Activated CD4-positive, alpha-beta memory T cell treated with anti-CD3 and anti-CD28 coated beads, Interleukin-2, amount 10 ng/mL, durations not matched to agents 7 days and 5 days (primary cell): ENCODE measurements at regions not wholly inside any gene's neighbourhood (a gene's known extent, or its start where the extent isn't known, plus 50 kb on each side); places are given as distances from the start of the nearest gene placed in this dataset.
"Not testable (repeated sequence)": the region's sequence is repeated elsewhere in the genome, so short reads cannot be mapped to it uniquely, and the experiment has no call there.

Experiments used
- CTCF ChIA-PET: fragments of 350-600 bp; sonication (Branson Sonifier 250); formaldehyde crosslinking; loops from one replicate; lab custom pipeline; 2021; ENCODE audit warnings: antibody characterized with exemption, inconsistent platforms; lab: Charles Lee
- POLR2A ChIA-PET: fragments of 350-600 bp; sonication (Branson Sonifier 250); formaldehyde crosslinking; loops from one replicate; lab custom pipeline; 2021; ENCODE audit warnings: antibody characterized with exemption; lab: Charles Lee
- DNase-seq: peaks from one replicate; pipeline ENCODE4 v3.0.0-alpha.2; 2020
- H3K27ac Mint-ChIP-seq: one replicate; pipeline ENCODE4 v1.8.0; 2021; ENCODE audit warnings: mild to moderate bottlenecking, mixed read lengths
- H3K27me3 Mint-ChIP-seq: one replicate; pipeline ENCODE4 v1.8.0; 2021; ENCODE audit warnings: mixed read lengths
- H3K36me3 Mint-ChIP-seq: one replicate; pipeline ENCODE4 v1.8.0; 2021; ENCODE audit warnings: low read depth, mixed read lengths
- H3K4me1 Mint-ChIP-seq: one replicate; pipeline ENCODE4 v1.8.0; 2021; ENCODE audit warnings: mixed read lengths
- H3K4me3 Mint-ChIP-seq: one replicate; pipeline ENCODE4 v1.8.0; 2021; ENCODE audit warnings: mild to moderate bottlenecking, mixed read lengths
- H3K9me3 Mint-ChIP-seq: one replicate; pipeline ENCODE4 v1.8.0; 2021; ENCODE audit warnings: mixed read lengths

DNA sequence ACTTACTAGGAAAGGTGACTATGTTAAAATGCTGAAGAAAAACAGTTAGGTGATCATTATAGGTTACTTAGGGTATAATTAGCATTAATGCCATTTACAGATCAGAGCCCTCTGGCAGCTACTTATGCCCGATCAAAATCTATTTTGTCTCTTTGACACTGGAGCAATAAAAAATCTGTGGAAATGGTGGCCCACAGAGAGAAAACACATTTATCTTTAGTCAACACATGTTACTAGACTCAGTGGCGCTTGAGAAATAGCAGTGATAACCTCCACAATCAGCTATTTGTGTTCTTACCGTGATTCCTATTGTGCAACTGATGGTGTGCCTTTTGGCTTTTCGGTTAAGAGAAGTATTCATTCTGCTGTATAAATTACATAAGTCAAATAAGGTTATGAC, 1519.6 kb downstream of the PCDH9 start:
- CTCF ChIA-PET, result no interaction called here
- Mint-ChIP-seq H3K36me3 (no peaks in the 10 kb centered on the region), H3K4me3 (no peak overlapping the region), H3K4me1 (no peaks in the 10 kb centered on the region), H3K27me3 (no peaks in the 10 kb centered on the region), H3K27ac (no peak overlapping the region), H3K9me3 (peaks cover 2% of the 10 kb centered on the region)
- no peak for DNase-seq
- POLR2A ChIA-PET, result no interaction called here

DNA sequence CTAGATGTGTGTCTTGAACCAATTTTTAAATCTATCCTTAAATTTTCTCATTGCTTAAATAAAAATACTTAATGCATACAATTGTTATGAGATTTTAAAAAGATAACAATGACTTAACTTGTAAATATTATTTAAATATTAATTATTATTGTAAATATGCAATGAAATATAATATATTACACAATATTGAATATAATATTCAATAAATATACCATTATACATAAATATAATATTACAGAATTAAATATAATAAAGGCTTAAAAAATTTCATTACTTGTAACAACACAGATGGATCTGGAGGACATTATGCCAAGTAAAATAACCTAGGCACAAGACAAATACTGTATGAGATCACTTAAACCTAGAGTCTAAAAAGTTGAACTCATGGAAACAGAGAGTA, 1532.3 kb downstream of the PCDH9 start:
- Mint-ChIP-seq H3K4me1 (no peaks in the 10 kb centered on the region), H3K27ac (no peak overlapping the region), H3K27me3 (no peaks in the 10 kb centered on the region), H3K36me3 (no peaks in the 10 kb centered on the region), H3K4me3 (no peak overlapping the region), H3K9me3 (no peaks in the 10 kb centered on the region)
- DNase-seq, result no peak
- CTCF ChIA-PET, result no interaction called here
- POLR2A ChIA-PET, result no interaction called here

- Mint-ChIP-seq H3K4me3 (no peak overlapping the region), H3K27ac (no peak overlapping the region), H3K9me3 (peaks cover 23% of the 10 kb centered on the region), H3K4me1 (no peaks in the 10 kb centered on the region), H3K36me3 (no peaks in the 10 kb centered on the region), H3K27me3 (no peaks in the 10 kb centered on the region)
- ChIA-PET CTCF (no interaction called here), POLR2A (no interaction called here)
- DNase-seq, result no peak
These were observed 1550.9 kb downstream of the PCDH9 start for GRCh38 chr13:65679240-65679639.

DNA sequence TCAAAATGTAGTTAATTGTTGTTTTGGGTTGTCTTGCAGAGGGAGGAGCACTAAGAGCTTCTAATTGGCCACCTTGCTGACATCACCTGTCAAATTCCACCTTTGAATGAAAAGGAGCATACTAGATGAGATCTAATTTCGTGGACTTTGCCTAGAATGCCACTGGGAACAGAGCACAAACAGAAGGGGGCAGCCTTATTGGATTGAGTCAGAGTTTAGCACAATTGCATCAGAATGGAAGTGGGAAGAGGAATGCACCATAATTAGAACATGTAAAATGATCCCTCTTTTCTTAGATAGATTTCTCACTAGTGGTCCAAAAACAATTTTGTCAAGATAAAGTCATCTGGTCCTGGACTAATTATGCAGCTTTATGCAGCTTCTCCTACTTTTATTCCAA, 1552.2 kb downstream of the PCDH9 start:
- CTCF ChIA-PET, result no interaction called here
- Mint-ChIP-seq H3K27ac (no peak overlapping the region), H3K27me3 (no peaks in the 10 kb centered on the region), H3K4me3 (no peak overlapping the region), H3K4me1 (no peaks in the 10 kb centered on the region), H3K9me3 (peaks cover 25% of the 10 kb centered on the region), H3K36me3 (no peaks in the 10 kb centered on the region)
- DNase-seq, result no peak
- POLR2A ChIA-PET, result no interaction called here

DNA sequence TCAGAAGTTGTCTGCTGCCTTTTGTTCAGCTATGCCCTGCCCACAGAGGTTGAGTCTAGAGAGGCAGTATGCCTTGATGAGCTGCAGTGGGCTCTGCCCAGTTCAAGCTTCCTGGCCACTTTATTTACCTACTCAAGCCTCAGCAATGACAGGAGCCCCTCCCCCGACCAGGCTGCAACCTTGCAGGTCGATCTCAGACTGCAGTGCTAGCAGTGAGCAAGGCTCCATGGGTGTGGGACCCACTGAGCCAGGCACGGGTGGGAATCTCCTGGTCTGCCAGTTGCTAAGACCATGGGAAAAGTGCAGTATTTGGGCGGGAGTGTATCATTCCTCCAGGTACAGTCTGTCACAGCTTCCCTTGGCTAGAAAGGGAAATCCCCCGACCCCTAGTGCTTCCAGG, 1554.8 kb downstream of the PCDH9 start:
- POLR2A ChIA-PET, H3K27me3 Mint-ChIP-seq, H3K27ac Mint-ChIP-seq, CTCF ChIA-PET, H3K4me1 Mint-ChIP-seq, H3K36me3 Mint-ChIP-seq, H3K4me3 Mint-ChIP-seq, DNase-seq: not testable (repeated sequence)
- H3K9me3 Mint-ChIP-seq, result peaks cover 37% of the 10 kb centered on the region

DNA sequence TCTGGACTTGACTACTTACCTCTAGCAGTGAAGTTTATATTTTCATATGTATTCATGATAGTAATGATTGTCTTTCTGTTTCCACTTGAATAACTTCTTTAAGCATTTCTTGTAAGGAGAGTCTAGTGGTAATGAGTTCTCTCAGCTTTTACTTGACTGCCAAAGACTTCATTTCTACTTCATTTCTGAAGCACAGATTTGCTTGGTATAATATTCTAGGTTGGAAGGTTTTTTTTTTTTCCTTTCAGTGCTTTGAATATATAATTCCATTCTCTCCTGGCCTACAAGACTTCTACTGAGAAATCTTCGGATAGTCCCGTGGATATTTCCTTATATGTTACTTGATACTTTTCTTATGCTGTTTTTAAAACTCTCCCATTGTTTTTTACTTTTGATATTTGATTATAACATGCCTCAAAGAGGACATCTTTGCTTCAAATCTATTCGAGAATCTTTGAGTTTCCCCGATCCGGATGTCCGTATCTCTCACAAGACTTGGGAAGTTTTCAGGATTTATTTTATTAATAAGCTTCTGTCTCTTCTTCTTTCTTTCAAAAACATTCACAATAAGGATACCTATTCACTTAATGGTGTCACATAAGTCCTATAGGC, 1560.0 kb downstream of the PCDH9 start:
- Mint-ChIP-seq H3K27ac (no peak overlapping the region), H3K4me3 (no peak overlapping the region), H3K27me3 (no peaks in the 10 kb centered on the region), H3K36me3 (no peaks in the 10 kb centered on the region), H3K4me1 (no peaks in the 10 kb centered on the region), H3K9me3 (peaks cover 21% of the 10 kb centered on the region)
- ChIA-PET POLR2A (no interaction called here), CTCF (no interaction called here)
- DNase-seq, result no peak

- Mint-ChIP-seq H3K27ac (no peak overlapping the region), H3K27me3 (no peaks in the 10 kb centered on the region), H3K4me1 (no peaks in the 10 kb centered on the region), H3K36me3 (no peaks in the 10 kb centered on the region), H3K9me3 (peaks cover 12% of the 10 kb centered on the region), H3K4me3 (no peak overlapping the region)
- no peak for DNase-seq
- CTCF ChIA-PET, result no interaction called here
- POLR2A ChIA-PET, result no interaction called here
These were observed 1569.4 kb downstream of the PCDH9 start for GRCh38 chr13:65660731-65661130.

DNA sequence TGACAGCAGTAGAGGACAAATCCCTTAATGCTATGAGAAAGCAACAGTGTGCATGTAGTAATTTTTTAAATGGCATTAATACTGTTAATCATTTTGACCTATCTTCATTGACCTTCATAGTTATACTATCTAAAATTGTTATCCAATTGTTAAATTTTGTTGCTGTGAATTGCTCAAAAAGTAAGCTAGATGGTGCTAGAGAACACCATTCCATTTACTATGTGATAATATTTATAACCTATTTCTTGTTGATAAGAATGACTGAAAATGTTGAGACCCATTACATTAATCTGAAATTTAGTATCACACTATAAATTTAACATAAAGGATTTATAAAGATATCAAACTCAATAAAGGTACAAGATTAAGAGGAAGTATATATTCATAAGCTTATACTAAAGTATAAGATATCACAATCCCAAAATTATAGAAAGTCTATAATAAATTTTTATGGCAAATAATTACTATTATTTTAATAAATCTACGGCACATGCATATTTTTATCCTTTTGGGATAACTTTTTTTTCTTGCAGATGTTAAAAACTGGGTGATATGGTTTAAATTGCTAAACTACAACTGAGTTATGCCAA, 1573.3 kb downstream of the PCDH9 start:
- ChIA-PET POLR2A (no interaction called here), CTCF (no interaction called here)
- no peaks in the 10 kb centered on the region for H3K4me1 Mint-ChIP-seq
- H3K36me3 Mint-ChIP-seq, result no peaks in the 10 kb centered on the region
- no peak for DNase-seq
- H3K4me3 Mint-ChIP-seq, result no peak overlapping the region
- H3K27ac Mint-ChIP-seq, result no peak overlapping the region
- H3K9me3 Mint-ChIP-seq, result no peaks in the 10 kb centered on the region
- no peaks in the 10 kb centered on the region for H3K27me3 Mint-ChIP-seq

DNA sequence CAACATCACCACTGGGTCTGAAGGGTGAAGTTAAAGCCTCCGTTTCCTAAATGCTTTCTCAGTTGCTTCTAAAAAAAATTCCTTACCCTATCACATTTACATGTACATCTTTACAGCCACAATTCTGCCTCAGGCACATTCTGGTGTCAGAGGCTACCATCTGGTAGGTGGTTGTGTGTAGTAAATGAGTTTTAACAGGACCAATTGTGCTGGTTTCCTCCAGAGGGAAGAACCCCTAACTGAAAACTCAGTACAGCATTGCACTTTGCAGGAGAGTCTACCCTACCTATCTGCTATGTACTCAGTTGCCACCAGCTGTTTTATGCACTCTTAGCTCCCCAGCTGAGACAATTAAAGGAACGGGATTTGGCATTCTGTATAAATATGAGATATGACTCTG, 1576.5 kb downstream of the PCDH9 start:
- Mint-ChIP-seq H3K27ac (no peak overlapping the region), H3K9me3 (no peaks in the 10 kb centered on the region), H3K4me1 (no peaks in the 10 kb centered on the region), H3K36me3 (no peaks in the 10 kb centered on the region), H3K4me3 (no peak overlapping the region), H3K27me3 (no peaks in the 10 kb centered on the region)
- DNase-seq, result no peak
- ChIA-PET CTCF (no interaction called here), POLR2A (no interaction called here)

DNA sequence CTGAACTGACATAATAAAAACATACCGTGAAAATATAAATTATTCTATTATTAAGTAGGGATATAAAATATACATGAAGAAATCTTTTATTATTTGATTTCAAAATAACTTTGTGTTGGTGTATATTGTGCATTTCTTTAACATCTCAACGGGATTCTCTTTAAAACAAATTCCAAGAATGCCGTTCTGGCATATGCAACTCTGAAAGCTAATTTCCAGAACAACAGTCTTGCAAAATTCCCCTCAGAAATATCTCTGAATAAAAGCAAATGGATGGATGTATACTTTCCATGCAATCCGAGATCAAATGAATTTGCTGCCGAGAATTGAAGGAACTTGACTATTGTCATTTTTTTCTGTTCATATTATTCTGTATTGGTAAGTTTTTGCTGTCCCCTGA, 1579.8 kb downstream of the PCDH9 start:
- POLR2A ChIA-PET, result no interaction called here
- Mint-ChIP-seq H3K27ac (no peak overlapping the region), H3K4me1 (no peaks in the 10 kb centered on the region), H3K9me3 (no peaks in the 10 kb centered on the region), H3K36me3 (no peaks in the 10 kb centered on the region), H3K4me3 (no peak overlapping the region), H3K27me3 (no peaks in the 10 kb centered on the region)
- CTCF ChIA-PET, result no interaction called here
- no peak for DNase-seq

DNA sequence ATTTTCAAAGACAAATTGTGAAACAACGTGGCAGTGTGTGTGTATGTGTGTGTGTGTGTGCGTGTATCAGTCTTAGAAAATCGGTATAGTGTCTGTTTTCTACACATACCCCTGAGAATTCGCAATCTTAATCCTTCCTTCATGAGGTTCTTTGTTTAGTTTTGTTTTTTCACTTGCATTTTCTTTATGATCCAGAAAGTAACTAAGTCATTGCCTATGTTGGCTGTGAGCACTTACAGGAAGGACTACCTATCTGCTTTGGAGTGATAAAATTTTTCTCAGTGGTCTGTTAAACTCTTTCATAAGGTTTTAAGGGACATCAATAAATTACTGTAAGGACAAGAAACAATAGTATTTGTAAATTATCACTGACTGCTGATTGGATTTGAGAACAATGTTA, 1587.1 kb downstream of the PCDH9 start:
- ChIA-PET CTCF (no interaction called here), POLR2A (no interaction called here)
- H3K4me1 Mint-ChIP-seq, result no peaks in the 10 kb centered on the region
- no peak overlapping the region for H3K4me3 Mint-ChIP-seq
- DNase-seq, result no peak
- H3K27me3 Mint-ChIP-seq, result no peaks in the 10 kb centered on the region
- H3K36me3 Mint-ChIP-seq, result no peaks in the 10 kb centered on the region
- H3K9me3 Mint-ChIP-seq, result no peaks in the 10 kb centered on the region
- no peak overlapping the region for H3K27ac Mint-ChIP-seq

GRCh38 chr13:65642301-65642700, 1587.8 kb downstream of the PCDH9 start:
- no peak overlapping the region for H3K4me3 Mint-ChIP-seq
- CTCF ChIA-PET, result no interaction called here
- no peaks in the 10 kb centered on the region for H3K27me3 Mint-ChIP-seq
- POLR2A ChIA-PET, result no interaction called here
- no peaks in the 10 kb centered on the region for H3K36me3 Mint-ChIP-seq
- H3K9me3 Mint-ChIP-seq, result no peaks in the 10 kb centered on the region
- no peak for DNase-seq
- no peaks in the 10 kb centered on the region for H3K4me1 Mint-ChIP-seq
- no peak overlapping the region for H3K27ac Mint-ChIP-seq

DNA sequence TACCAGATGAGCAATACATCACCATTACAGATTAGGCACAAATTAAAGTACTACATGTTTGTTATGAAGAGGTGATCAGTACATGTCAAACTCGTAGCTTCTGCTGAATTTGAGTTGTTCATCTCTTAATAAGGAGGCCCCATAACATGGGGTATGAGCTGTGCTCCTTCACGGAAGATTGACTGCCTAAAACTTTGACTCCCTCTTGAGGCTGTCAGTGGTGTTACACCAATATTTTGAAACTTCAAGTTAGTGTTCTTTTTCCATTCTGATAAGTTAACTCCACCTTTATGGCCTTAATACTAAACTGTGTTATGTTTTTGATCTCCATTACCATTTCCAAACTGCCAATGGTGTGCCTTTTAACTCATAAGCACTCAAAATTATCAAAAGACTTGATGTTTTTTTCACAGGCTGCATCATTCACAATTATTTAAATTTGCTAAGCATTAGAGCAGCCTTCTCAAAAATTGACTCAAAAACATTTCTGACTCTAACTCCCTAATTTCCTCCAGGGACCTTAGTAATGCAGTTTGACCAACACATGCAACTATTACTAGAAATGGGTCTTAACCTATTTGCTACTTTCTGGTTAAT, 1591.5 kb downstream of the PCDH9 start:
- Mint-ChIP-seq H3K36me3 (no peaks in the 10 kb centered on the region), H3K27ac (no peak overlapping the region), H3K4me3 (no peak overlapping the region), H3K4me1 (no peaks in the 10 kb centered on the region), H3K27me3 (no peaks in the 10 kb centered on the region), H3K9me3 (no peaks in the 10 kb centered on the region)
- DNase-seq, result no peak
- ChIA-PET CTCF (interaction anchor here (1.3 kb wide), 1 partner anchor 12 kb away, joined by 5 read pairs; no protein-coding TSS in a partner anchor), POLR2A (no interaction called here)

GRCh38 chr13:65633806-65634205, 1596.3 kb downstream of the PCDH9 start:
- Mint-ChIP-seq H3K36me3 (no peaks in the 10 kb centered on the region), H3K9me3 (no peaks in the 10 kb centered on the region), H3K4me1 (no peaks in the 10 kb centered on the region), H3K27ac (no peak overlapping the region), H3K27me3 (no peaks in the 10 kb centered on the region), H3K4me3 (no peak overlapping the region)
- CTCF ChIA-PET, result no interaction called here
- DNase-seq, result no peak
- POLR2A ChIA-PET, result no interaction called here
